HG03558 (cell line): ENCODE measurements at regions not wholly inside any gene's neighbourhood (a gene's known extent, or its start where the extent isn't known, plus 50 kb on each side); places are given as distances from the start of the nearest gene placed in this dataset.

Experiments used
- ATAC-seq: cut with Tn5 transposase; IDR thresholded peaks from one replicate; pipeline ENCODE4 v1.9.1; 2021; ENCODE audit warnings: moderate number of reproducible peaks; ENCODE audit not compliant: unreplicated experiment; ENCODE audit errors: extremely low read depth

DNA sequence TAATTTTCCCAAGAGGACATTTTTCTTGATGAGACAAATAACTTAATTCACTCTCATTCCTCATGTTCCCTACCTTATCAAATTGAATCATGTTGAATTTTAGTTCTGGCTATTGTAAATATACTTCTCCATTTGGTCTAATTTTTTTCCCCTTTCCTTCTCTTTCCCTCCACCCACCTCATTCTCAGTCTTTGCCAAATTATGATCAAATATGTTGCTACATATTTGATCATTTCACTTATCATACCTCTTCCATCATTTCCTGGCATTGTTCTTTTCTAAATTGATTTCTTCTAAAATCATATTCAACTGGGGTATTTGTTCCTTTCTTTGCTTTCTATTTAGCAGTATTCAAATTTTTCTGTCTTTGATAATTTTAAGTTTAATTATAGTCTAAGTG is 52.3 kb downstream of the HDGFL1 start:
- no peak for ATAC-seq

- no peak for ATAC-seq
Measured at GRCh38 chr6:22622351-22622750, 53.0 kb downstream of the HDGFL1 start.

- no peak for ATAC-seq
Measured at GRCh38 chr6:22622813-22623212, 53.4 kb downstream of the HDGFL1 start.

- ATAC-seq = no peak
Measured at GRCh38 chr6:22627644-22628043, 58.3 kb downstream of the HDGFL1 start.

DNA sequence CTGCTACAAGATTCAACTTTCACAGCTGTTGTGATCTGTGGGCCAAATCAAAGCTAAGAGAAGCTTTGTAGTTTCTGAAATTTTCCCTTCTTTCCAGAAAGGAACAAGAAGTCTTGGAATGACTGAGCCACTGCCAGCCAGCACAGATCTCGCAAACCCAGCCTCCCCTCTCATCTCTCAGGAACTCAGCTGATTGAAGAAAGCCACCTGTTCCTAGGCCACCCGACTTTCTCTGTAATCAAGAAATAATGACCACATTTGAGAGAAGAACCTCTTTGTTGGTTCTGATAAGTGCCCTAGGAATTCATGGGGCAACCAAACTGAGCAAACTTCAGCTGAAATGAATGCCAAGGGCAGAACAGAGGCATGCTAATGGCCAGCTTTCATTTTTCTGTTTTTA is 61.7 kb downstream of the HDGFL1 start:
- ATAC-seq = no peak

- no peak for ATAC-seq
Measured at GRCh38 chr6:22632581-22633145, 63.3 kb downstream of the HDGFL1 start.

DNA sequence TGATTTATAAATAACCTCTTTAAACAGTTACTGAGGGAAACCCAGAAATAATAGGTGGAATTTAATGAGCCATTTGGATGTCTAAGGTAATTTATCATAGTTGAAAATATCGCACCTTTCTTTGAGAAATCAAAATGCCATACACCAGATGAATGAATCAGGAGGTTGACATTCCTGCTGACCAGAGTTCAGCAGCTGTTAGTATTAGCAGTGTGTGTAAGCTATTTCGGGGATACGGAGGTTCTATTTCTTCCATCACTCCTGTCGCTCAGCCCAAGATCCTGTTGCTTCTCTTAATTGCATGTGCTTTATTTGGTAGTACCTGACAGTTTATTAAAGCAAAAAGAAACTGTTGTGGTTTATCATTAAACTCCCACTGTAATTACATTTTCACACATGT is 67.1 kb downstream of the HDGFL1 start:
- ATAC-seq = no peak

DNA sequence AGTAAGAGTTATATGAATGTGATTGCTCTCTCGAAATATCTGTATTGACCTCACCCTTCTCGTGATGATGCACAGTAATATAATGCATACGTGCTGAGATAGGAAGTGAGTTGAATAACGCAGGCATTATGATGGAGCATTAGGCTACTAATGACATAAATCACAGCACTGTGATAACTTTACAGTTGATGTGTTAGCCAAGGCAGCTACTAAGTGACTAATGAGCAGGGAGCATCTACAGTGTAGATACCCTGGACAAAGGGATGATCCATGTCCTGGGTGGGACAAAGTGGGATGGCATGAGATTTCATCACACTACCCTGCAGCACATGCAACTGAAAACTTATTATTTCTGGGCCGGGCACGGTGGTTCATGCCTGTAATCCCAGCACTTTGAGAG is 68.4 kb downstream of the HDGFL1 start:
- no peak for ATAC-seq

- no peak for ATAC-seq
Measured at GRCh38 chr6:22638320-22638719, 69.0 kb downstream of the HDGFL1 start.

- ATAC-seq = no peak
Measured at GRCh38 chr6:22642254-22642653, 72.9 kb downstream of the HDGFL1 start.

DNA sequence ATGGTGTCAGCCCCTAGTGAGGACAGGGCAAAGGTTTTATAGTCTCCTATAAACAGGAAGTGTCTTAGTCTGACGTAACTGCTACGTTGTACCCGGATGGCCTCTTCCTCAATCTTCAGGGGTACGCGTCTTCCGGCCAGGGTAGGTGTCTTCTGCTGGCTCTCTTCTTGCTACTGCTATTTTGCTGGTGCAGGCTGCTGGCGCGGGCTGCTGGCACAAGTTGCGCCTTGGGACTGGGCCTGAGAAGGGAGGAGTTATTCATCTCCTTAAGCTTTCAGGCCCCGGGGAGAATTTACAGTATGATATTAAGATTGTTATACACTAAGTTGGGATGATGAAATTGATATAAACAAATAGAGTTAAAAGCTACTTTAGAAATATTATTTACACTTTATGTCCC is 74.4 kb downstream of the HDGFL1 start:
- no peak for ATAC-seq

DNA sequence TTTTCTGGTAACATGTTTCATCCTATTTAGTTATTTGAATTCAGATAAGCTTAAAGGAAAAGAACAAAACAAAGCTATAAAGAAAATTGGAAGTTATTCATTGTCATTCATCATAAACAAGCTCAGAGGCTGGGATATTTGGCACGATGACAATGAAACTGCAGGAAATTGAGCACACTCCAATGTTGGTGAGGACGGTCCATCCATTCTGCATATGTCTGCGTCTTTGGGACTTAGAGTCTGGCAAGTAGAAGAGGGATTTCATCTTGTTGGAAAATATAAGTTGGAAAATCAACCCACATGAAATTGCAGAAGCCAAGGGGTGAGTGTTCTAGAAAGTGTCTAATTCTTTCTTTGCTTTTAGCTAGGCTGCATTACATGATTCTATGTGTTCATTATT is 78.4 kb downstream of the HDGFL1 start:
- ATAC-seq = no peak

GRCh38 chr6:22651731-22652130 is 82.4 kb downstream of the HDGFL1 start:
- no peak for ATAC-seq

DNA sequence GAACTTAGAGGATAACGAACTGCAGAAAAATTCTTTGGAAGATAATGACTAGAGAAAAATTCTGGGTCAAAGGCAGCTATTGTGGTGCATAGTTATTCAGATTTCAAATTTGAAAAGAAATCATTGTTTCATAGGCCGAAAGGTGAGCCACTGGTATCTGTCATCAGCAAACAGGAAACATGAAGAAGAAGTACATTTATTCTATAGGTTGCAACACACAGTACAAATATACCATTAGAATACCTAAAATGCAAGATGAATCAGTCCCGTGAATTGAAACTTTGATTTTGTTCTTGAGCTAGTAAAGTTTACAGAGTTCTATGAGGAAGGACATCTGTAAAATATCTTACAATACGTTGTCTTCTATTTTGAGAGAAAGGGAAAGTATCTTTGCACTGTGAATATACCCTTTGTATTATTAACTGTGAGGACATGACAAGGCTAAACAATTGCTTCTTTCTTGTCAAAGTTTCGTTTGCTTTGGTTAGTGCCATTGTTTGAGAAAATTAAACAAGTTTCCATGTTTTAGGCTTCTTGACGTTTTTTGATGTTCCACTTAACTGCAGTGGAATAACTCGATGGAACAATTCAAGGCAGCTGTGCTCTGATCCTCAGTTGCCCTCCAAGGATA is 84.7 kb downstream of the HDGFL1 start:
- ATAC-seq = no peak

GRCh38 chr6:22656706-22657351 is 87.5 kb downstream of the HDGFL1 start:
- ATAC-seq = peak; percentile 48

DNA sequence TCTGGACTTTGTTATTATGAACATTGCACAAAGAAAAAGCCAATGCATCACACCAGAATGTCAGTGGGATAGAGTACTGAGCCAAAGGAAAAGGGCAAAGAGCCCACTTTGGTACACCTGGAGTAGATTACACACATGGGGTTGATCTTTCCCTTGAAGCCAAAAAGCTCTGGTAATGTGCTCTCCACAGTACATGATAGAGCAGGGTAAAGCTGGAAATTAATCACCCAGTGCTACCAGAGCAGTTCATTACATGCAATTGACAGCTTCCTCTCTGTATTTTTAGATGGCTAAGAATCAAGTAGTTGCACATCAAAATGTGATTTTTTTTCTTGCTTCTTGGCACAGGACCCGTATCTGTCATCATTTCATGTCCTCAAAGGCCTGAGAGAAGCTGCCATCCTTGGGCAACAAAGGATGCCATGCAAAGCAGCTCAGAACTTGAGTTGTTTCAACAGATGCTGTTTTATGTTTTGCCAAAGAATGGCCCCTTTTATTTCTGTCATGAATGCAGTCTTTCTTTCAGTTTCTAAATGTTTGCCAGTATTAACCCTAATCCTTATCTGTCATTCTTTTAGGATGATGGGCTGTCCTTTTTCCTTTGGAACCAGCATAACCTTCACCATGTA is 88.1 kb downstream of the HDGFL1 start:
- no peak for ATAC-seq

DNA sequence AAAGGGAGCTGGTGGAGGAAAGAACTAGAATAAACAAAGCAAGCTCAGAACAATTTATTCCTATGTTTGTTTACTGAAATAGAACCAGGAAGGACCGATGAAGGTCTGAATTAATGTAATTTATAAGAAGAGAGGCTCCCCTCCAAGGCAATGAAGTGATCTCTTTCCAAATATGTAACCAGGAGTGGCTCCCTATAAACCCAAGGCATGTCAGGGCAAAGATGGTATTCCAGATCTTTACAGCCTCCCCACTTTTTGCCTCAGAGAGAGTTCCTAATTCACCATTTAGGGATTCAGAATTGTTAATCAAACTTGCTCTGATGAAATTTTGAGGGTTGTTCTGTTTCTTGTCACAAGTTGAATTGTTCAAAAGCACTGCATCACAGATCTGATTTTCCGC is 88.8 kb downstream of the HDGFL1 start:
- no peak for ATAC-seq

- ATAC-seq = no peak
Measured at GRCh38 chr6:22658934-22659333, 89.6 kb downstream of the HDGFL1 start.

- ATAC-seq = no peak
Measured at GRCh38 chr6:22664968-22665367, 95.6 kb downstream of the HDGFL1 start.

DNA sequence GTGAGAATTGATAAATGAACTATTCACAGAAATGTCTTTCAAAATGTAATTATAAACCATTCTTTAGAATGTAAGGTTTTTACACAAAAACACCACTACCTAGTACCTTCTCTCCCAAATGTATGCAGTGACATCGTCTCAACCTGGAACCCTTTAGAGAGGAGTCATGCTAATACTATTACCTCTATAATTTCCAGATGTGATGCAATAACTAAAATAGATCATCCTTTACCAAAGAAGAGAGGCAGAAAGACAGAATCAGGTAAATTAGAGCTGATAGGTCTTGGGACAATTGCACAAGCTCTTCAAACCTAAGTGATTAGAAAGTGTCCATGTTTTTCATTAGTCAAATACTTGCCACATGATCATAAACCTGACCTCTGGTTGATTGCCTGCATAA is 96.7 kb downstream of the HDGFL1 start:
- ATAC-seq = no peak

DNA sequence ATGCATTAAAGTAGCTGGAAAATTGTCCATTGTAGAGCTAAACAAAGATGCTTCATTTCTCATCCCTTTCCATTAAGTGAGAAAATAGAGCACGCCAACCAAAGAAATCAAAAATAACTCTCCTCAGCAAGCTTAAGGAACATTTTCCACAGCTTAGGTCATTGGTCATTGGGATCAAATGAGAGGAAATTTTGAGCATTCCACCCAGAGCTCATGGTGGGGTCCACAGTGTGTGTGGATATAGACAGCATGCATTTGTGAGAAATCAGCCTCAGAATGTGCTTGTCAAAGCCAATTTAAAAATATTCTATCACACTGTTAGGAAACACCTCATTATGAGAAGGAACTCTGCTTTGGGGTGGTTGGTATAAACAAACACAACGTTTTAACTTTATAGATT is 97.2 kb downstream of the HDGFL1 start:
- ATAC-seq = no peak

DNA sequence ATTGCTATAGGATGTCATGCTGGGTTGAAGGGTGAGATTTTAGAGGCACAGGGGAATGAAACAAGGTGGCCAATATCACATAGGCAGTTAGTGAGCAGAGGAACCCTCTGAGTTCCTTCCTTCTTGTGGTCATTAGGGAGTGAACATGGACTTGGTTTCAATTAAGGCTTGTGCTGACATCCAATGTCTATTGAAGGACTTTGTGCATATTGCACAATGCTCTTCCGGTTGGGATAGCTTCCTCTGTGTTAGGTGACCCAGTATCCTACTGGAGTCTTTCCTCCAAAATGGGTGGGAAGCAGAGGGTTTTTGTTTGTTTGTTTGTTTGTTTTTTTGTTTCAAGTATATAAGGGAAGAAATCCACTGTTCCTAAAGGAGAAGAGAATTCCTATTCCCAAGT is 98.5 kb downstream of the HDGFL1 start:
- no peak for ATAC-seq
